HCT116 (cell line): ENCODE measurements at regions not wholly inside any gene's neighbourhood (a gene's known extent, or its start where the extent isn't known, plus 50 kb on each side); places are given as distances from the start of the nearest gene placed in this dataset.
"Not testable (repeated sequence)": the region's sequence is repeated elsewhere in the genome, so short reads cannot be mapped to it uniquely, and the experiment has no call there.

Experiments
- ATAC-seq: fragments of 200-7000 bp; cut with Tn5 transposase; 2 replicates; pipeline ENCODE4 v1.9.1; 2020; ENCODE audit warnings: mild to moderate bottlenecking, moderate library complexity
- BruUV-seq: library from RNA; stranded (reverse); fragments of 400-500 nt; replicated peaks from 2 replicates; lab custom pipeline; 2021; lab: Mats Ljungman, UMichigan
- CTCF ChIA-PET: fragments of 300-600 bp; sonication (Branson Sonifier 250); formaldehyde crosslinking; loops from one replicate; lab custom pipeline; 2021; ENCODE audit warnings: antibody characterized with exemption; lab: Charles Lee
- POLR2A ChIA-PET: fragments of 300-600, 350-600 bp; sonication (Branson Sonifier 250); formaldehyde crosslinking; loops from one replicate; lab custom pipeline; 2021; ENCODE audit warnings: antibody characterized with exemption; lab: Charles Lee
- RAD21 ChIA-PET, 2 experiments: fragments of 300-600 bp; sonication (Branson Sonifier 250); formaldehyde crosslinking; loops; one replicate each; lab custom pipeline; 2023; ENCODE audit warnings: low total read pairs in 2 of 2; ENCODE audit not compliant: uncharacterized antibody in 2 of 2, unreplicated experiment in 2 of 2, low non-redundant PET in 1 of 2; lab: Charles Lee
- DNase-seq: peaks from one replicate; pipeline ENCODE4 v3.0.0-alpha.2; 2010; ENCODE audit warnings: low read depth, low spot score
- H2AFZ ChIP-seq: fragments of 200-600 bp; shearing (Covaris generic), sonication (generic); 2 replicates; pipeline ENCODE4 v1.6.1; 2017; ENCODE audit warnings: low read depth, mixed run types, mixed read lengths, antibody characterized with exemption, low read length; ENCODE audit not compliant: poor library complexity, severe bottlenecking
- H3K27ac ChIP-seq: 2 replicates; pipeline ENCODE4 v1.5.1; 2012; ENCODE audit warnings: low read depth, low read length
- H3K27me3 ChIP-seq: fragments of 200-600 bp; sonication (generic); 2 replicates; pipeline ENCODE4 v1.6.1; 2016; ENCODE audit warnings: mixed run types, low read length, mixed read lengths; ENCODE audit not compliant: insufficient read depth
- H3K36me3 ChIP-seq, 2 experiments: fragments of 200-500 bp in 1 of 2; fragments of 200-600 bp in 1 of 2; sonication (Bioruptor generic) in 1 of 2; sonication (generic) in 1 of 2; 2 replicates each; pipeline versions ENCODE4 v1.5.1 to v1.6.1; 2014 to 2016; ENCODE audit warnings: low read length in 2 of 2, inconsistent platforms in 1 of 2, mixed read lengths in 1 of 2, mixed run types in 1 of 2; ENCODE audit not compliant: insufficient read depth in 2 of 2, control insufficient read depth in 1 of 2
- H3K4me1 ChIP-seq, 2 experiments: fragments of 200-600 bp in 1 of 2; sonication (generic) in 1 of 2; 2 replicates each; pipeline versions ENCODE4 v1.5.1 to v1.6.1; 2012 to 2017; ENCODE audit warnings: low read length in 2 of 2, inconsistent platforms in 1 of 2, mild to moderate bottlenecking in 1 of 2, mixed read lengths in 1 of 2, mixed run types in 1 of 2, moderate library complexity in 1 of 2; ENCODE audit not compliant: insufficient read depth in 2 of 2, control insufficient read depth in 1 of 2
- H3K4me2 ChIP-seq: fragments of 200-600 bp; sonication (generic); 2 replicates; pipeline ENCODE4 v1.6.1; 2017; ENCODE audit warnings: mixed run types, low read length, mixed read lengths
- H3K4me3 ChIP-seq, 2 experiments: fragments of 200-600 bp in 1 of 2; sonication (generic) in 1 of 2; replicated peaks in 1 of 2; 2 replicates each; pipeline ENCODE4 v1.5.1; 2011 to 2016; ENCODE audit warnings: low read length in 2 of 2, control low read depth in 1 of 2, low read depth in 1 of 2, mild to moderate bottlenecking in 1 of 2, mixed read lengths in 1 of 2, mixed run types in 1 of 2
- H3K79me2 ChIP-seq: fragments of 200-600 bp; sonication (generic); 2 replicates; pipeline ENCODE4 v1.6.1; 2017; ENCODE audit warnings: mild to moderate bottlenecking, mixed run types, low read length, moderate library complexity, mixed read lengths; ENCODE audit not compliant: insufficient read depth
- H3K9ac ChIP-seq: fragments of 200-600 bp; sonication (generic); 2 replicates; pipeline ENCODE4 v1.6.1; 2016; ENCODE audit warnings: low read length, mixed read lengths
- H3K9me2 ChIP-seq: fragments of 200-600 bp; sonication (generic), shearing (Covaris generic); 2 replicates; pipeline ENCODE4 v1.6.1; 2017; ENCODE audit warnings: mixed run types, mild to moderate bottlenecking, moderate library complexity; ENCODE audit not compliant: insufficient read depth
- H3K9me3 ChIP-seq, 2 experiments: fragments of 200-500 bp in 1 of 2; fragments of 200-600 bp in 1 of 2; sonication (Bioruptor generic) in 1 of 2; sonication (generic) in 1 of 2; 2 replicates each; pipeline ENCODE4 v1.6.1; 2014 to 2017; ENCODE audit warnings: low read length in 2 of 2, mixed read lengths in 2 of 2, inconsistent platforms in 1 of 2, low read depth in 1 of 2, mild to moderate bottlenecking in 1 of 2, mixed run types in 1 of 2, moderate library complexity in 1 of 2; ENCODE audit not compliant: control insufficient read depth in 1 of 2, insufficient read depth in 1 of 2
- H4K20me1 ChIP-seq: fragments of 200-600 bp; sonication (generic), shearing (Covaris generic); 2 replicates; pipeline ENCODE4 v1.6.1; 2017; ENCODE audit warnings: mixed run types, mild to moderate bottlenecking, moderate library complexity; ENCODE audit not compliant: insufficient read depth
- FOSL1 ChIP-seq: IDR thresholded peaks from 2 replicates; pipeline ENCODE4 v1.6.1; 2012; ENCODE audit warnings: low read depth
- SIN3A ChIP-seq: IDR thresholded peaks from 2 replicates; pipeline ENCODE4 v1.6.1; 2012; ENCODE audit warnings: low read depth
- YY1 ChIP-seq: IDR thresholded peaks from 2 replicates; pipeline ENCODE4 v1.6.1; 2011; ENCODE audit warnings: low read length, low read depth, moderate library complexity, mild to moderate bottlenecking; ENCODE audit not compliant: insufficient replicate concordance; ENCODE audit errors: extremely low read depth
- intact Hi-C: fragments of 100-400 bp; cut with micrococcal nuclease; formaldehyde crosslinking; loops from 2 replicates; pipeline ENCODE4 v1.10.0; 2022

GRCh38 chr1:72375226-72375625 is 92.9 kb upstream of the NEGR1 start (continued):
- TF ChIP-seq YY1 (no peak), FOSL1 (no peak)

GRCh38 chr1:72371259-72372035 is 89.1 kb upstream of the NEGR1 start:
- peaks cover under 1 to 3% of the 10 kb centered on the region in 2 experiments; a peak in 2 of 4 replicates for H3K9me3 ChIP-seq
- ATAC-seq (no peak), DNase-seq (no peak)
- H4K20me1 ChIP-seq: no peaks in the 10 kb centered on the region
- H3K27me3 ChIP-seq: no peaks in the 10 kb centered on the region
- TF ChIP-seq SIN3A: no peak
- no peak for TF ChIP-seq FOSL1
- H3K9me2 ChIP-seq: no peaks in the 10 kb centered on the region
- ChIA-PET CTCF (interaction anchor here (0.7 kb wide), 1 partner anchor 829 kb away, joined by 4 read pairs; no protein-coding TSS in a partner anchor), RAD21 (no interaction called here), POLR2A (no interaction called here)
- H2AFZ ChIP-seq: no peak overlapping the region
- no peaks in the 10 kb centered on the region for H3K36me3 ChIP-seq
- H3K79me2 ChIP-seq: no peaks in the 10 kb centered on the region
- H3K4me1 ChIP-seq: no peaks in the 10 kb centered on the region
- intact Hi-C loops: no loop called here
- H3K4me2 ChIP-seq: no peak overlapping the region
- no peak overlapping the region for H3K4me3 ChIP-seq
- H3K27ac ChIP-seq: no peak overlapping the region
- H3K9ac ChIP-seq: no peak overlapping the region
- BruUV-seq: no TSS peak

GRCh38 chr1:72370836-72371235 is 88.5 kb upstream of the NEGR1 start:
- H3K9me3 ChIP-seq, H3K79me2 ChIP-seq, RAD21 ChIA-PET, H3K4me2 ChIP-seq, H2AFZ ChIP-seq, POLR2A ChIA-PET, intact Hi-C loops, H3K9ac ChIP-seq, DNase-seq, H3K27ac ChIP-seq, H3K36me3 ChIP-seq, ATAC-seq, H4K20me1 ChIP-seq, H3K9me2 ChIP-seq, H3K4me3 ChIP-seq, H3K27me3 ChIP-seq, BruUV-seq, H3K4me1 ChIP-seq: not testable (repeated sequence)
- CTCF ChIA-PET: interaction anchor here (0.7 kb wide), 1 partner anchor 830 kb away, joined by 4 read pairs; no protein-coding TSS in a partner anchor
